ENCODE measurements at regions not wholly inside any gene's neighbourhood (a gene's known extent, or its start where the extent isn't known, plus 50 kb on each side); places are given as distances from the start of the nearest gene placed in this dataset.

- no peak overlapping the region for H3K27ac Mint-ChIP-seq (ENCODE audit: unreplicated experiment)
- DNase-seq (ENCODE audit: low spot score): no peak
- H3K9me3 Mint-ChIP-seq (ENCODE audit: unreplicated experiment): no peaks in the 10 kb centered on the region
Measured at GRCh38 chr11:15794361-15795150, 561.8 kb downstream of the SOX6 start.

GRCh38 chr11:15795378-15795777, 561.0 kb downstream of the SOX6 start:
- Mint-ChIP-seq H3K36me3 (ENCODE audit: low read depth, unreplicated experiment) (no peaks in the 10 kb centered on the region), H3K4me3 (ENCODE audit: unreplicated experiment) (no peak overlapping the region), H3K27ac (ENCODE audit: unreplicated experiment) (no peak overlapping the region), H3K4me1 (ENCODE audit: unreplicated experiment) (peaks cover 2% of the 10 kb centered on the region), H3K9me3 (ENCODE audit: unreplicated experiment) (no peaks in the 10 kb centered on the region), H3K27me3 (ENCODE audit: unreplicated experiment) (peaks cover 5% of the 10 kb centered on the region)
- no peak for TF ChIP-seq CTCF (IDR thresholded peaks at IDR 0.05; ENCODE audit: unreplicated experiment)
- no peak for DNase-seq (ENCODE audit: low spot score)

More at GRCh38 chr11:15794361-15795150, 561.8 kb downstream of the SOX6 start:
- no peak for TF ChIP-seq CTCF (IDR thresholded peaks at IDR 0.05; ENCODE audit: unreplicated experiment)
- Mint-ChIP-seq H3K27me3 (ENCODE audit: unreplicated experiment) (peaks cover 5% of the 10 kb centered on the region), H3K4me1 (ENCODE audit: unreplicated experiment) (peaks cover 2% of the 10 kb centered on the region), H3K4me3 (ENCODE audit: unreplicated experiment) (no peak overlapping the region), H3K36me3 (ENCODE audit: low read depth, unreplicated experiment) (no peaks in the 10 kb centered on the region)

GRCh38 chr11:15800111-15800800, 556.1 kb downstream of the SOX6 start:
- TF ChIP-seq CTCF (IDR thresholded peaks at IDR 0.05; ENCODE audit: unreplicated experiment): no peak
- Mint-ChIP-seq H3K9me3 (ENCODE audit: unreplicated experiment) (no peaks in the 10 kb centered on the region), H3K4me3 (ENCODE audit: unreplicated experiment) (no peak overlapping the region), H3K36me3 (ENCODE audit: low read depth, unreplicated experiment) (no peaks in the 10 kb centered on the region), H3K27me3 (ENCODE audit: unreplicated experiment) (peaks cover 6% of the 10 kb centered on the region), H3K4me1 (ENCODE audit: unreplicated experiment) (peaks cover 2% of the 10 kb centered on the region), H3K27ac (ENCODE audit: unreplicated experiment) (no peak overlapping the region)
- no peak for DNase-seq (ENCODE audit: low spot score)

GRCh38 chr11:15801126-15801525, 555.2 kb downstream of the SOX6 start:
- no peak for TF ChIP-seq CTCF (IDR thresholded peaks at IDR 0.05; ENCODE audit: unreplicated experiment)
- no peak overlapping the region for H3K4me3 Mint-ChIP-seq (ENCODE audit: unreplicated experiment)
- H3K9me3 Mint-ChIP-seq (ENCODE audit: unreplicated experiment): no peaks in the 10 kb centered on the region
- H3K36me3 Mint-ChIP-seq (ENCODE audit: low read depth, unreplicated experiment): no peaks in the 10 kb centered on the region
- H3K4me1 Mint-ChIP-seq (ENCODE audit: unreplicated experiment): peaks cover 2% of the 10 kb centered on the region
- H3K27ac Mint-ChIP-seq (ENCODE audit: unreplicated experiment): no peak overlapping the region
- DNase-seq (ENCODE audit: low spot score): no peak
- peaks cover 6% of the 10 kb centered on the region for H3K27me3 Mint-ChIP-seq (ENCODE audit: unreplicated experiment)

- H3K36me3 Mint-ChIP-seq (ENCODE audit: low read depth, unreplicated experiment): no peaks in the 10 kb centered on the region
- H3K9me3 Mint-ChIP-seq (ENCODE audit: unreplicated experiment): no peaks in the 10 kb centered on the region
- peaks cover 6% of the 10 kb centered on the region for H3K27me3 Mint-ChIP-seq (ENCODE audit: unreplicated experiment)
- no peak for DNase-seq (ENCODE audit: low spot score)
- no peak for TF ChIP-seq CTCF (IDR thresholded peaks at IDR 0.05; ENCODE audit: unreplicated experiment)
- H3K4me1 Mint-ChIP-seq (ENCODE audit: unreplicated experiment): peaks cover 2% of the 10 kb centered on the region
- no peak overlapping the region for H3K27ac Mint-ChIP-seq (ENCODE audit: unreplicated experiment)
- no peak overlapping the region for H3K4me3 Mint-ChIP-seq (ENCODE audit: unreplicated experiment)
Measured at GRCh38 chr11:15801616-15802015, 554.7 kb downstream of the SOX6 start.
